Stimulated activated CD4-positive, alpha-beta T cell treated with anti-CD3 and anti-CD28 coated beads, Interleukin-15, amount 100 ng/mL, for 1 hour (primary cell): ENCODE measurements at regions not wholly inside any gene's neighbourhood (a gene's known extent, or its start where the extent isn't known, plus 50 kb on each side); places are given as distances from the start of the nearest gene placed in this dataset.

ENCODE experiments used
- DNase-seq, 2 donors: peaks; one replicate each; pipeline ENCODE4 v3.0.0-alpha.2; 2020; ENCODE audit warnings: low read depth in 1 of 2, low spot score in 1 of 2

- no peak for DNase-seq
These were observed 113.1 kb upstream of the B3GAT1 start for GRCh38 chr11:134524896-134525845.

DNA sequence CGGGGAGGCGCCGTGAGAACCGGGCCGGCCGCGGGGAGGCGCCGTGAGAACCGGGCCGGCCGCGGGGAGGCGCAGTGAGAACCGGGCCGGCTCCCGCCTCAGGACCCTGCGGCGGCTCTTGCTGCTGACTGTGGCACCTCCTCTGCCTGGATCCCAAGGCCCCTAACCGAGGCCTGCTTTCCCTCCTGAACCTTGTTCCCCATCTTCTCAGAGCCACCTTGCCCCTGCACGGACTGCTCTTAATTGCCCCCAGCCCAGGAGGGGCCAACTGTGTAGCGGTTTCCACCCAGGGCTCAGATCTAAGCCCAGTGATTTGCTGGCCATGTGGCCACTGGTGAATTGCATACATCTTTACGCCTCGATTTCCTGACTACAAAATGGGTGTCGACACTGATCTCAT is 112.2 kb upstream of the B3GAT1 start:
- no peak for DNase-seq

- DNase-seq = no peak
These were observed 110.9 kb upstream of the B3GAT1 start for GRCh38 chr11:134522782-134523570.

DNA sequence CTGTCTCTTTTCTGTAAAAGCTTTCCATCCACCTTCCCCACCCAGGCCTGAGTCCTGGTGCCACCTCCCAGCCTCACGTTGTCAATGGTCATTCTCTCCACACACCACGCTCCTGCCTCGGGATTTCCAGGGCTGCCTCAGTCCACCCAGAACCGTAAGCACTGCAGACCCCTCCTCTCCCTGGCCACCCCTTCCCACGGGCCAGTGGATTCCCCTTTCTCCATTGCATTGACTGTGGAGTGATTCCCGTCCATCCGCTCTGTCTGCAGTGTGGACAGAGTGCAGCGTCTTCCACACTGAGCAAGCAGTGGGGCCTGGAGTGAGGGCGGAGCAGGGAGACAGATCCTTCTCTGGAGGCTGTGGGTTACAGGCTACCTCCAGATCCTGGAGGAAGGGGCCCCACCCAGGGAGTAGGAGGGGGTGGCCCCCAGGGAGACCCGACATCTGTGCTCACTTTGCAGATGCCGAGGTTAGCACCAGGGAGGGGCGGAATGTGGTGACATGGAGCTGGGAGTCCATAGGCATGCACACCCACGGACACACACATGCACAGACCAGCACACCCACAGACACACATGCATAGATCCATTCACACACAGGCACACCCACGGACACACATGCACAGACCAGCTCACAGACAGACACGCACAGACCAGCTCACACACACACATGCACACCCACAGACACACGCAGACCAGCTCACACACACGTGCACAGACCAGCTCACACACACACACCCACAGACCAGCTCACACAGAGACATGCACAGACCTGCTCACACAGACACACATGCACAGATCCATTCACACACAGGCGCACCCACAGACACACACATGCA is 109.6 kb upstream of the B3GAT1 start:
- no peak for DNase-seq

DNA sequence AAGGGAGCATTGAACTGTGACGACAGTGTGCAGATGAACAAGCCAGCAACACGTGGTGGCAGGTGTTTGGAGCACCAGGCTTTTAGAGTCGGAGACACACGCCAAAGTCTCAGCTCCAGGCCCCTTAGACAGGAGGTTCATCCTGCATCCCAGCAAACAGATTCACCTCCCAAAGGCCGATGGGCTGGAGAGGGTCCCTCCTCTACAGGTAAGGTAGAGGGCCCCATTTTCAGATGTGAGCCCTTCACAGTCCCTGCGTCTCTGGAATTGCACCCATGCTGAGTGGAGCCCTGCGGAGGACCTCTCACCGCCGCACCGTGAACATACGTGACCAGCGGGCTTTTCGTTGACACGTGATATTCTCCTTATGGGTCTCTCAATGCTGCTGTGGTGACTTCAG is 109.0 kb upstream of the B3GAT1 start:
- DNase-seq = no peak

DNA sequence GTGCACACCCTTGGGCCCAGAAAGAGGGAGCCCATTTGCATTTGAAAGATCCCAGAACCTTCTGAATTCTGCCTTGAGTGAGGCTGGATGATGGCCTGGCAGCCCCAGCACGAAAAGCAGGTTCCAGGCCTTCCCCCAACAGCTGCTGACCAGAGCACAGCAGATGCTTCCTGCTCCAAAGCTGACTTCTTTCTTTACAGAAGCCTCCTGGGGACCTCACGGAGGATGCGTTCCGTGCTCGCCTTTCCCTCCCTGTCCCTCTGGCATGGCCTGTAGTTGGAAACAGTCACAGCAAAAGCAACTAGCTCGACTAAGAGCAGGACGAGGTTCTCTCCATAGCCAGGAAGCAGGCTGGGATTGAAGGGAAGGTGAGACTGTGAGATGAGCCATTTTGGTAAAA is 107.7 kb upstream of the B3GAT1 start:
- DNase-seq = no peak

DNA sequence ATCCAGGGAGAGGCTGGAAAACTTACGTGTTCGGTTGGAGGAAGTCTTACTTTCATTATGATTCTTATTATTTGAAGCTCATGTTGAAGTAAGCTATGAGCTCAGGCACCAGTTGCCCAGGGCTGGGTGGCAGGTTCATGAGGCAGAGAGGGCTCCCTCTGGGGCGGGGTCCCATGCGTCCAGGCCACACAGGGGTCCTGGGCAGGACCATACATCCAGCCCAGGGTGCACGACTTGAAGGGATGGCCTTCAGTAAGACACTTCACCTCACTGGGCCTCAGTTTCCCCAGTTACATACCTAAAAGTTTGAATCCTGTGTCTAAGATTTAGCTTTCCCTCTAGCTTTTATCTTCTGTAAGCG is 107.3 kb upstream of the B3GAT1 start:
- DNase-seq = no peak

DNA sequence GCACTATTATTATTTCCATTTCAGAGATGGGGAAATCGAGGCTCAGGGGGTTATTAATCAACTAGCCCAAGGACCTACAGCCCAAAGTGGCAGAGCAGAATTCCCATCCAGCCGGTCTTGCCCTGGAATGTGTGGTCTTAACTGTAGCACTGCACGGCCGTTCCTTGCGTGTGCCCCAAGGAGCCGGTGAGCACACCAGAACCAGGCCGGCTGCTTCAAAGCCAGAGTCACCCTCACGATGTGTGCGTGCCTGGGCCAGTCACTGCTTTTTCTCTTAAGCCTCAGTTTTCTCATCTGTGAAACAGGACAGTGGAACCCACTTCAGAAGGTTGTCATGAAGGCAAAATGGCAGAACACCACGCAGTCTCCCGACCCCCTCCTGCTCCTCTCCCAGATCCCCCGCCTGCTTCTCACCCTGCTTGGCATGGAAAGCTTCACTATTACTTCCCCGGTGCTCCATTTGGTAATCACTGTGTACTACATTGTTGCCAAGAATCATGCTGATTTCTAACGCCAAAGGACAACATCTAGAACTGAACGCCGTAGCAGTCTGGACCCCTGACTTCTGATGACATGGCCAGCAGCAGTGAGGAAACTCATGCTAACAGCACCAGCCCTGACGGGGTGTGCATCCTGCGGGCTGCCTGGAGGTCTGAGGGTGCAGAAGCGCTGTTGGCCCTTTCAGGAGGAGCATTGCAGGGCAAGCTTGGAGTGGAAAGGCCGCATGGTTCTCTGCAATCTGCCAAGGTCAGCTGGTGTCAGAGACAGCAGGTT is 106.8 kb upstream of the B3GAT1 start:
- no peak for DNase-seq

DNA sequence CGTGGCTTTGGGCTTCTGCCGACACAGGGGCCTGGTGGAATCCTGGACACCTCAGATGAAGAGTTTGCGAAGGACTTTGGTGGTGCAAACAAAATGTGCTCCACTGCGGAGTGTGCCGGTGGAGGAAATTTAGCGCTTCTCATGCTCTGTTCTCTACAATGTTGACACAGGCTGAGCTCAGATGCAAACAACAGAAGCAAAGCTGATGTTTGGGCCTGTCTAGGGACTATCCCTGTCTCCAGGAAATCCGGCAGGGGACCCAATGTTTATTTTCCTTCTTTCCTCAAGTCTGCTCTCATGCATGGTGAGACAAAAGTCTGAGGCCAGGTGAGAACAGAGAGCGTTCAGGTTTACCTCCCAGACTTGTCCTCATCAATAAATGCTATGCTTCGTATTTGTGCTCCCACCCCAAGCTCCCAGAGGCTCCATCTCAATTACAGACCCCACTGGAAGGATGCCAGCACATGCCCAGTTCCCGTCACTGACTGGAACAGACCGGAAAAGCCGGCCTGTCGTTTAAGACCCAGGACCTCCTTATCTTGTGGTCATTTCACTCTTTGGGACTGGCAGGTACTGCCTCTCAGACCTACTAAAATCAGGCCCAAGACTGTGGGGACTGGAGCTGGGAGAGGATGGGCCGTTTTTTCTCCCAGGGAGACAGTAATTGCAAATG is 105.7 kb upstream of the B3GAT1 start:
- DNase-seq = no peak

- DNase-seq = no peak
These were observed 105.1 kb upstream of the B3GAT1 start for GRCh38 chr11:134517115-134517514.

DNA sequence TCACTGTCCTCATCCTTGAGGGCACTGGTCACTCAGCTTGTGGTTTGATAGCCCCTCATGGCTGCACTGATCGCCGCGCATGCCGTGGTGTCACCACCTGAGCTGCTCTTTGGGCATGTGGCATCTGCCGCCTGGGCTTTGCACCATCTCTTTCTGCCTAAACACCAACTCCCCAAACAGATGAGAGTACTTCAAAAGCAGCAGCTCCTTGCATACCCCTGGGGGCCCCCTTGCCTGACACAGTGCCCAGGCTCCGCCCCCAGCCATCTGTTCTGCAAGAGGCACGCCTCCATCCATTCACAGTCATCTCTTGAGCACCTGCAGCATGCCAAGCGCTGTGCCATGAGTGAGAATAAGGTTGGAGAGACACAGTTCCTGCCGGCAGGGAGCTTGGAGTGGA is 104.5 kb upstream of the B3GAT1 start:
- no peak for DNase-seq

DNA sequence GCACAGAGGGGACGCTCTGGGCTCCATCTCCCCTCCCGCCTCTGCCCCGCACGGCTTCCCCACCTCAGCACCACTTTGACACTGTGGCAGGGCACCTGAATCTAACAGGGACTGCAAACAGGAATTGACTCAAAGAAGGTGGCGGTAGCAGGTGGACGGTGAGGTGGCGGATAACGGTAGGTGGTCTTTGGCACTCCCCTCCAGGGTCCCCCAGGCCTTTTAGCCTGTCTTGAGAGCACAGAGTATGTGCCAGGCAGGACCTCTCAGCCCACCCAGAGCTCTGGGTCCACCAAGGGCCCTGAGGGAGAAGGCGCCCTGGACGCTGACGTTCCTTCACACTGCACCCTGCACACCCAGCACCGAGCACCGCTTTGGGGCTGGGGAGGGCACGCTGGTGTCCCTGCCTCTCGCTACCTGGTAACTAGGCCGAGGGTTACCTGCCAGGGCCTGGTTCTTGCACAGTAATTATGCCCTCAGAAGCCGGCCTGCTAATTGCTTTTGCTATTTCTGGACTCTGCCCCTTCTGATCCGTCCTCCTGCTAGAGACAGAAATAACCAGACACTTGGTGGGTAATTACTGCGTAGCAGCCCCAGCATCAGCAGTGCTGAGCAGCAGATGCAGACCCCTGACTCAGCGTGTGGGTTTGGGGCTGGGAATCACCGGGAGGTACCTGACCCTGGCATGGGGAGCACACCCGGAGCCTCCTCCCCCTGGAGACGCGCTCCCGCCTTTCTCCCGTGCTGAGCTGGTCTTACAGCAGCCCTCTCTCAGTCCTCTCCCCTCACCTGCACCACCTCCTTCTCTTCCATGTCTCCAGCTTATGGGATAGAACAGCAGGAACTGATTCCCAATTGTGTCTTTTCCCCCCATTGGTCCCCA is 103.3 kb upstream of the B3GAT1 start:
- DNase-seq = no peak

GRCh38 chr11:134514354-134514951 is 102.4 kb upstream of the B3GAT1 start:
- DNase-seq = no peak

DNA sequence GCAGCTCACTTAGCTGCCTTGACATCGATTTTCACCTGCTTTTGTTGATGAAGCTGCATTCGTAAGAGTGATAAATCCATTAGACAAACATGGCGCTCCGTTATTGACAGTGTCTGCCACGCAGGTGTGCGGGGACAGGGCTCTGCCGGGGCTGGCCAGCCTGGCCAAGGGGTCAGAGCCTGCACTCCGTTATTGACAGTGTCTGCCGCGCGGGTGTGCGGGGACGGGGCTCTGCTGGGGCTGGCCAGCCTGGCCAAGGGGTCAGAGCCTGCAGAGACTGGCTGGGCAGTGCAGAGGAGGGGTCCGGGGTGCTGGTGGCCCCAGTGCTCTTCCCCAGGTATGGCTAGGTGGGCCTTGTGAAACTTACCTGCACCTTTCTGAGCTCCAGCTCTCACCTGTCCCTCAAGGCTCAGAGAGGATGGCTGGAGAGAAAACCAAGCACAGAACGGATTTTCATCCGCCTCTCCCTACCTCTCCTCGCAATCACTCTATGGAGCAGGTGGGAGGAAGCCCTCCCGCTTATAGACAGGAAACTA is 101.6 kb upstream of the B3GAT1 start:
- DNase-seq = no peak

GRCh38 chr11:134512571-134513538 is 100.8 kb upstream of the B3GAT1 start:
- DNase-seq = no peak

DNA sequence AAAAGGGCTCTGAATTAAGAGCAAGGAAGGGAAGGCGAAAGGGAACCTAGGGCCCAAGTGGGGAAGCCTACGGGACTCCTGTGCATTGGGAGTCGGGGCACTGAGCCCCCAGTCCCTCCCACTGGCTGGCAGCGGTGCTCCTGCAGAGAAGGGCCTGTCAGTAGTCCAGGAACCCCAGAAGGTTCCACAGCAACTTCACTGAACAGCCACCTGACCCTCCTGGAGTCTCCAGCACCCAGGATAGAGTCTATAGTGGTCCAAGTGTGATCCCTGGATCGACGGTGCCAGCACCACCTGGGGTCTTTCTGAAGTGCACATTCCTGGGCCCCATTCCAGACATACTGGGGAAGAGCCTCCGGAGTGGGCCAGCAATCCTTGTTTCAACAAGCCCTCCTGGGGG is 100.0 kb upstream of the B3GAT1 start:
- no peak for DNase-seq

DNA sequence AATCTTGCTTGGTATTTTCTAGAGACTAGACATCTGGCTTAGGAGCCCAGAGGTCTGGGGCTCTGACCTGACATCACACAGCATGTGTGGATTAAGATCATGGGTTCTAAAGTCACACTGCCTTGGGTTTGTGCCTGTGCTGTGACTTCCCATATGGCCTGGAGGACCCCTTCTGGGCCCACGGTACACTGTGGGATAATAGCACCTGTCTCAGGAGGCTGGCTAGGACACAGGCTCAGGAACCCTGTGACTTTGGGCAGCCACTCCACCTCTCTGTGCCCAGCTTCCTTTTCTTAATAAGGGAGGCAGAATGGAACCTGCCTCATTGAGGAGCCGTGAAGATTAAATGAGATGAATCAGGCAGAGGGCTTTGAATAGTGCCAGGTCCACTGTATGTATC is 99.2 kb upstream of the B3GAT1 start:
- DNase-seq = no peak
